Breast epithelium (tissue), 3 donors: ENCODE measurements at regions not wholly inside any gene's neighbourhood (a gene's known extent, or its start where the extent isn't known, plus 50 kb on each side); places are given as distances from the start of the nearest gene placed in this dataset.

ENCODE experiments used
- CTCF ChIP-seq, 3 donors: fragments of 450-650 bp; IDR thresholded peaks; one replicate each; pipeline ENCODE4 v1.5.1; 2016 to 2017; ENCODE audit warnings: antibody characterized with exemption in 3 of 3, mild to moderate bottlenecking in 3 of 3, moderate library complexity in 3 of 3
- POLR2A ChIP-seq: fragments of 450-650 bp; IDR thresholded peaks from one replicate; pipeline ENCODE4 v1.6.1; 2016; ENCODE audit warnings: antibody characterized with exemption, mild to moderate bottlenecking, moderate library complexity
- POLR2AphosphoS5 ChIP-seq, 3 donors: sonication (generic); formaldehyde crosslinking; IDR thresholded peaks; one replicate each; pipeline ENCODE4 v1.6.1; 2017; ENCODE audit warnings: antibody characterized with exemption in 3 of 3

- TF ChIP-seq POLR2A (no peak), CTCF (IDR thresholded peaks at IDR 0.05) (no peak), POLR2AphosphoS5 (IDR thresholded peaks at IDR 0.05) (no peak)
Observed at GRCh38 chr6:3915076-3915791, 66.1 kb downstream of the FAM50B start.
